ENCODE measurements at regions not wholly inside any gene's neighbourhood (a gene's known extent, or its start where the extent isn't known, plus 50 kb on each side); places are given as distances from the start of the nearest gene placed in this dataset.

GRCh38 chr7:46859963-46860475, 721.9 kb downstream of the TNS3 start:
- no peak for DNase-seq

GRCh38 chr7:46855851-46856250, 726.1 kb downstream of the TNS3 start:
- DNase-seq: no peak

- DNase-seq: no peak
Measured at GRCh38 chr7:46854958-46855473, 726.9 kb downstream of the TNS3 start.

DNA sequence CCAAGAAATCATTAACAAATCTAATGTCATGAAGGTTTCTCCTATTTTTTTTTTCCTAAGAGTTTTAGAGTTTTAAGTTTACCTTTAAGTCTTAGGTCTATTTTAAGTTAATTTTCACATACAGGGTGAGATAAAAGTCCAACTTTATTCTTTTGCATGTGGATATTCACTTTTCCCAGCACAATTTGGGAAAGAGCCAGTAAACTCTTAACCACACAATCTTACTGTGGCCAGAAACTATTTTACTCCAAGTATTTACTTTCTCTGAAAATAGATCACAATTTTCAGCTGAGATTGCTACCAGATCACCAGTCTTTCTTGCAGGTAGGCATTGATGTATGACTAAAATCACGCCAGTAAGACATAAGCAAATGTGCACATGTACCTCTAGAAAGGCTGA, 728.5 kb downstream of the TNS3 start:
- DNase-seq: no peak

GRCh38 chr7:46852795-46853194, 729.1 kb downstream of the TNS3 start:
- DNase-seq: no peak

DNA sequence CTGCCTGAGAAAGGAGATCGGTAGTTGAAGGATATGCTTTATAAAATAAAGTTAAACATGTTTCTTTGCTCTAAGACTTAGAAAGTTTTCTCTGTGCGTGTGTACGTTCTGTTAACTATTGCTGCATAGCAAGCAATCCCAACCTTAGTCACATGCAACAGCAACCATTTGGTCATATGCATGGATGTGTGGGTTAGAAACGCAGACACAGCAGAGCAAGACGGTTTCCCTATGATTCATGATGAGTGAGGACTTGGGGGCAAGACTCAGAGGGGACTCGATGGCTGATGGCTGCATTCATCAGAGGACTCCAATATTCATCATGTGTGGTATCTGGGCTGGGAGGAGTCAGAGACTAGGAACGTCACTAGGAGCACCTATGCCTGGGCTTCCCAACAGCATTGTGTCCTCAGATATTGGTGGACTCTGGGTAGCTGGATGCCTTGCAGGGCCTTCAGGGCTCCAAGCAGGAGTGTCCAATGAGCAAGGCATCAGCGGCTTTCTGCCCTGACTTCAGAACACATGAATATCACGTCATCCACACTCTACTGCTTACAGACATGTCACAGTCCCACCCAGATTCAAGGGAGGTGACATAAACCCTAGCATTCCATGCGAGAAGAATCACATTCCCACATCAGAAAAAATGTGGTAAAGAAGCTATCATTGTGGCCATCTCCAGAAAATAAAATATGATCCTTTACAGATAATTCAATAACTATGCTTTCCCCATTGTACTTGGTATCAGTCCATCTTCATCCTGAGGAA, 731.2 kb downstream of the TNS3 start:
- DNase-seq: no peak

DNA sequence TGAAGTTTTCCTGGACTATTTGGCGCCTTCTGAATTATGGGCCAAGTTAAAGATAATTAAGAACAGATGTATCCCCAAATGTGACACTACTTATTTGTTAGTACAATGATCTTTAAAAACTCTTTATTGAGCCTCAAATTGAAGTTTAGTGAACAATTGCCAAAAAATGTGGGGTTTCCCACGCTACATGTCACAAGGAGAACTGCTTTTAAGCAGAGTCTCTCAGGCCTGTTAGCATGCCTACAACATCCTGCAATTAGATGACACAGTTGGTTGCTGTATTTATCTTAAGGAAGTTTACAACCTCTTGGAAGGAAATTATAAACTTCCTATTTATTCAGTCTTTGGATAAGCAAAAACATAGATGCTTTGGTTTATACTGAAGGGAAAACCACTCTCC, 733.0 kb downstream of the TNS3 start:
- no peak for DNase-seq

DNA sequence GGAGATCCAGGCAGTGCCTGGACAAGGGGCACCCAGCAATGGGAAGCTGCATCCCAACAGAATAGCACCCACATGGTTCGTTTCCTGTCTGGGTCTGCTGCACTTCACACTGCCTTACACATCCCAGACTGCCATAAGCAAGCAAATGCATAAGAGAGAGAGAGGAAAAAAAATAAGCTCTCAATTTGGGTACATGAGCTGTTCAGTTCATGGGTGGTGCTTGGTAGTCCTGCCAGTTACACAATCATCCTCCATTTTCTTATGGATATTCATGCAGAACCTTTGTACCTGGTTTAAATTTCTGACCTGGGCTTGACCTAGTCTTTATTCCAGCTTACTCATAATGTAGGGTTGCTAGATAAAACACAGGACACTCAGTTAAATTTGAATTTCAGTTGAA, 733.6 kb downstream of the TNS3 start:
- DNase-seq: no peak

DNA sequence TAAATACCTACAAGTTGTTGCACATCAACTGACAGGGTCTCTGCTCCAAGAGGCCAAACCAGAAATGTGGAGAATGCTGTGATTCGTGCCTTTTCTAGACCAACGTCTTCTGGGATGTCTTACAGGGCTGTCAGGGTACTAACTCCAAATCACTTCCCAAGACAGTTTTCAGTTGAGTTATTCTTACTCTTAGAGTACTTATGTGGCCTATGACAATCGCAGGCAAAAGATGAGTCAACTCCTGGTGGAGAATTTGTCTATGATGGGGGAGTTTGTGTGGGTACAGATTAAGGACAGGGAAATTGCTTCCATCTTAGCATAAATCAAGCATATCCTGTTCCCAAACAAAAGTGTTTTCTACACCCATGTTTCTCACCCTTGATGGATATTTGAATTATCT, 734.8 kb downstream of the TNS3 start:
- DNase-seq: no peak

DNA sequence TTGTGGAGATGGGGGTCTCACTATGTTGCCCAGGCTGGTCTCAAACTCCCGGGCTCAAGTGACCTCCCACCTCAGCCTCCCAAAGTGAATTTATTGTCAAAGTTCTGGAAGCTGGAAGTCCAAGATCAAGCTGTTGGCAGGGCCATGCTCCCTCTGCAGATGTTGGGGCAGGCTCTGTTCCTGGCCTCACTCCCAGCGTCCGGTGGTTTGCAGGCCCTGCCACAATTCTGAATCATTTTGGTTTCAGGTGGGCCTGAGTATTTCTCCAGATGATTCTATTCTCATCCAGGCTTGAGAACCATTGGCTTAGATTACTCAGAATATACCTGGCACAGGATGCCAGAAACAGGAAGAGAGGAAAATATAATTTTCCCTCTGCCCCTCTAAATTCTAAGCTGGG, 737.4 kb downstream of the TNS3 start:
- no peak for DNase-seq

DNA sequence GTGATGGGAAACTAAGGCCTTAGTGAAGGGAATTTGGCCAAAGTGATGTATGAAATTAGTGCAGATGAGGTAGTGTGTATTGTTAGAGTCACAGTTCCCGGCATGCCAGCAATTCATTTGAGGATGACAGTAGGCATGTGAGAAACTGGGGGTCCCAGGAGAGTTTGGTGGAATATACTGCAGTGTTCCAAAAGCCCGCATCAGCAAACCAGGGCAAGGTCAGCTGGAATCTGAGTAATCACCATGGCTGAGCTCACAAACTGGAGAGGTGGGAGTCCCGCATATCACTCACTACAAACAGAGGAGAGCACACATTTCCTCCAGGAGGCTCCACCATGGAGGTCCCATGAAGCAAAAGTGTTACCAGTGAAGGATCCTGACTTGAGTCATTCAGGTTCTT, 740.7 kb downstream of the TNS3 start:
- DNase-seq: no peak

DNA sequence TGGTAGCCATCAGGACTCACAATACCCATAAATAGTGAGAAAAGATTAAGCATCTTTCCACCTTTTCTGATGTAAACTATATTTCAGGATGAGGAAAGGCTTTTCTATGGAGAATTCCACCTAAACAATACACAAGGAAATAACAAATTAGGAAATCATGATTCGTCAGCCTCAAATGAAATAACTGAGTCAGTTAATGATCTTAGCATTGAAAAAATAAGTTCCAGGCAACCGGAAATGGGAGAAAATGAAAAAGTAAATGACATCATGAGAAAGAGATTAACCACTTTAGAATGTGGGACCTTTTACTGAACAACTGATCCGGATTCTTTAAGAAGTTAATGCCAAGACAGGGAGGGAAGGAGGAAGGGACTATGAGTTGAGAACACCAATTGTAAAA, 742.3 kb downstream of the TNS3 start:
- no peak for DNase-seq

GRCh38 chr7:46838463-46838862, 743.4 kb downstream of the TNS3 start:
- no peak for DNase-seq

DNA sequence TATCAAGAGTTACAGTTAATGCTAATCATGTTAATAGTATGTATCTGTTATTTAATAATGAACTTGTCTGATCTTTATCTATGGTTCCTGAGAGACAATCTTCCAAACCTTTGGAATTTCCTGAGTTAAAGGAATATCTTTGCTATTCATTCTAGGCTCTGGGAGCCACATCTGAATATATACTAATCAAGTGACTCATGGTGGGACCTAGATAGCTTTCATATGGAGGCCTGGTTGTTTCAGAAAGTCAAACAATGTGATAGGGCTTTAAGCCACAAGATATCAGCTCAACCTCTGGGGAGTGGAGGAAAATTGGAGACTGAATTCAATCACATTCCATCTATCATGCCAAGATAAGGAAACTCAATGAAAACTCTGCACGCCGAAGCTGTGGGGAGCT, 746.4 kb downstream of the TNS3 start:
- no peak for DNase-seq

DNA sequence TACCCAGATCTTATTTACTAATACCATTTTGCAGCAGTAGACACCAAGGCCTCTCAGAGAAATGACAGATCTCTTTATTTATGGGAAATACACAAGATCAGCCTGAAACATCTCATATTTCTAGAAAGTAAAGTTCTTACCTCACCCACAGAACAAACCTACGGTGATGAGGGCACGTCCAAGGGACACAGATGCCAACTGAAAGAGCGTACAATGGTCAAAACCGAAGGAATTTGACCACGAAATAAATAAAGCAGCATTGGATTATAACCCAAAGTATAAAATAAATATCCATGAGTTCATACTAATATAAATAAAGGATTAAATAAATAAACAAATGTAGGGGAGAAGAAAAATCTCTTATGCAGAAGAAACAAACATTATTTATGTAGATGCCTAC, 747.0 kb downstream of the TNS3 start:
- DNase-seq: no peak

- DNase-seq: no peak
Measured at GRCh38 chr7:46833197-46833596, 748.7 kb downstream of the TNS3 start.

DNA sequence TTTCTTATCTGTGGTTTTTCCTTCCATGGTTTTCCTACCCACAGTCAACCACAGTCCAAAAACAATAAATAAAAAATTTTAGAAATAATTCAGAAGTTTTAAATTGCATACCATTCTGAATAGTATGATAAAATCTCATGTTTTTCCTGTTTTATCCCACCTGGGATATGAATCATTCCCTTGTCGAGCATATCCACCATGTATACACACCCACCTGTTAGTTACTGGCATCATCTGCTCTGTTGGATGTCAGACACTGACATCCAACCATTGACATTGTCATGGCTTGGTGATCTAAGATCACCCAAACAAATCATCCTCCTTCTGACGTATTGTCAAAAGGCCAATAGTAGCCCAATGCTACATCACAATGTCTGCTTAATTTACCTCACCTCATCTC, 749.8 kb downstream of the TNS3 start:
- DNase-seq: no peak

DNA sequence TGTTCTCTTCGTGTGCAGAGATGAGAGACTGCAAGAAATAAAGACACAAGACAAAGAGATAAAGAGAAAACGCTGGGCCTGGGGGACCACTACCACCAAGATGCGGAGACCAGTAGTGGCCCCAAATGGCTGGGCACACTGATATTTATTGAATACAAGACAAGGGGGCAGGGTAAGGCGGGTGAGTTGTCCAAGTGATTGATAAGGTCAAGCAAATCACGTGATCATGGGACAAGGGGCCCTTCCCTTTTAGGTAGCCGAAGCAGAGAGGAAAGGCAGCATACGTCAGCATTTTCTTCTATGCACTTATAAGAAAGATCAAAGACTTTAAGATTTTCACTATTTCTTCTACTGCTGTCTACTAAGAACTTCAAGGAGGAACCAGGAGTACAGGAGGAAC, 762.1 kb downstream of the TNS3 start:
- DNase-seq: no peak

DNA sequence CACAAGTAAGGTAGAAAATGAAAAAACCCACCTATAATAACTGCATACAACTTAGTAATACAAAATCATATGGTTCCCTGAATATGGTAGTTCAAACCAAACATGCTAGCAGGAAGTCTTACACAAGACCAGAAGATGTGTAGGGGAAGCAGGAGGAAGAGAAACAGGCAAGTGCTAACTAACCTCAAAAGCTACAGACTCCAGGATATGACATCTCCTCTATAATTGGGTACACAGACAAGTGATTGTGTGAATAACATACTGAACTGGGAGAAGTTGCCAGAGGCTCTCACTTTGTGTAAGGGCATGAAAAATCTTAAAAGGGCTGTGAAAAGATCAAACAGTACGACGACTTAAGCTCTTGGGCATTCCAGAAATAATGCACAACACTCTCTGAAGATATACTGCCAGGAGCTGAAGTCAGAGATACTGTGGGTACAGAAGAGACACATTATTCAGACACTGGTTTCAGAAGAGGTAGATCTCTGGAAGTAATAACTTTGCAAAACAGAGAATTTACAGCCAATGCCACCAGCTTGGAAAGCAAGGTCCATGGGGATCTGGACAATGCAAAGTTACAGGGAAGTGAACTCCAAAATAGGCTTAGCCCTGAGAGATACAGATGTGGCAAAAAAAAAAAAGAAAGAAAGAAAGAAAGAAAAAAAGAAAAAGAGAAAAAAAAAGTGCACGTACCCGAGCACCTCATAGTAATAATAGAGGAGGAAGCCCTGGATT, 767.2 kb downstream of the TNS3 start:
- DNase-seq: no peak

GRCh38 chr7:46812101-46812675, 769.7 kb downstream of the TNS3 start:
- no peak for DNase-seq

DNA sequence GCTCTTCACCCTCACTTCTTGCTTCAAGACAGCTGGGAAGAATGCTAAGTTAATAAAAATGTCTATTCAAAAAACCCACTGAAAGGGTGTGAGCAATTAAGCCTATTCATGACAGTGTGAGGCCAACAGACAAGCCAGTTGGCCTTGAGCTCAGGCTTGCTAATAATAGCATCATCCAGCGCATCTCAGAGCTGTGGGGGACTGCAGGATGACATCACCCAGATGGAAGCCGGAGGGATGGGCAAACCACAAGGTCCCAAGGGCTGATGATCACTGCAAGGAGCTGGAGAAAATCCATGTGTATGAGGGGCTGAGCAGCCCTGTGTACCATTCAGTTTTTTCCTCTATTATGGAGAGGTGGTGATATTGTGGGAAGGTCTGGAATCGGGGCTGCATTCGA, 770.4 kb downstream of the TNS3 start:
- DNase-seq: no peak

DNA sequence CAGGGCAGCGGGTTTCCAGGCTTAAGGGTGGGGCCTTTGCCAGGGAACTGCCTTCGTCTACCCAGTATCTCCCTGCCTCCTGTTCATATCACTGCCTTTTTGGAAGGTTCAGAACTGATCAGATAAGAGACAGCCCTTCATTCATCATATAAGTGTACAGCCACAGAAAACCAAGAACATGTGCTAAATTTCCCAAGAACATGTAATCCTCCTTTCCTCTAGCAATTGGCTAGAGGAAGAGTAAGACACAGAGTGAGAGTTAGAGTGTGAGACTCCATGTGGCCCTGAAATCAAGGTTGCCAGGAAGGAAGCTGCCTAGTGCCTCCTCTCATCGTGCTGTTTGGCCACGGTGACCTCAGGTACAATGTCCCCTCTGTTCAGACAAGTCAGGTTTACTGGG, 770.9 kb downstream of the TNS3 start:
- DNase-seq: no peak

DNA sequence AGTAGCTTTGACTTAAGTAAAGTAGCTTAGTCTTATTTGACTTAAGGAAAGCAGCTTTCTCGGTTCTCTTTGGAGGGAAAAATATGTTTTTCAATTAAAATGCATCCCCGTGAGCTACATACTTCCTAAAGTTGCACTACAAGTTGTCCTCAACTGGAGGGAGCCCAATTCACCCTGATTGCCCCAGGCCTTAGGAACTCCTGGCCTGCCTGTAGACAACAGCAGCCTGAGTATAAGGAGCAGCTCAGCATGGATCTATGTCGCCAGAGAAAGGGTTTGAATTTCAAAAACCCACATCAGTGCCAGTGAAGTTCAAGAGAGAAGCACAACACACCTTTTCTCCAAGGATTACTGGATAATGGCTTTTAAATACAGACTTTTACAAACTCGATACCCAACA, 772.0 kb downstream of the TNS3 start:
- no peak for DNase-seq

DNA sequence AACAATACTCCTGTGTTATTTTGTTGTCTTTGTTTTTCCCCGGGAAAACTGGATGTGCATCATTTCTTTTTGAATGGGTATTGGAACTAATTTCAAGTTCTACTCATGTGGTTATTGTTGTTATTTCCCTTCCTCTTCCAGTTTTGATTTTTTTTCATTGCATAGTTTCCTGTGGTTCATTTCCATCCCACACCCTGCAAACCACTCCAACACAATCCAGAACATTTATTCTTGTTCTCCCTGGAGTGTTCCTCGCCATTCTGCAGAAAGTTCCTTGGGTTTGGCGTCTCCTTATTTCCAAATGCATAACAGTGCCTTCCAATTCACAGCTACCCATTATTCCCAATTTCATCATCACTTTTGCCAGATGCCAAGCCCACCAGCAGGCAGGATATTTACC, 775.1 kb downstream of the TNS3 start:
- DNase-seq: no peak

All from effector CD8-positive, alpha-beta T cell (primary cell).